ENCODE measurements at regions not wholly inside any gene's neighbourhood (a gene's known extent, or its start where the extent isn't known, plus 50 kb on each side); places are given as distances from the start of the nearest gene placed in this dataset.
"Not testable (repeated sequence)": the region's sequence is repeated elsewhere in the genome, so short reads cannot be mapped to it uniquely, and the experiment has no call there.

- no CpG with 5 or more reads among the region's 5 CpGs for WGBS, 2 donors (ENCODE audit: low coverage in 1 of 2)
These were observed 53.6 kb upstream of the MAPK10 start for GRCh38 chr4:86413426-86413825.

GRCh38 chr4:86414686-86415085 is 54.8 kb upstream of the MAPK10 start:
- ATAC-seq, result no peak
- WGBS, 2 donors (ENCODE audit: low coverage in 1 of 2), result 85 to 100% methylated on average over 1 to 2 of the region's 2 CpGs
- no peak overlapping the region for H3K27ac ChIP-seq
- no peaks in the 10 kb centered on the region for H3K36me3 ChIP-seq
- no peaks in the 10 kb centered on the region for H3K9me3 ChIP-seq
- no peaks in the 10 kb centered on the region for H3K4me1 ChIP-seq
- no peak overlapping the region for H3K4me3 ChIP-seq
- H3K27me3 ChIP-seq, result no peaks in the 10 kb centered on the region
- TF ChIP-seq POLR2AphosphoS5 (IDR thresholded peaks at IDR 0.05), result no peak
- TF ChIP-seq EP300 (IDR thresholded peaks at IDR 0.05), result no peak
- TF ChIP-seq CTCF (IDR thresholded peaks at IDR 0.05), result no peak
- no peak for TF ChIP-seq POLR2A (IDR thresholded peaks at IDR 0.05)

More at GRCh38 chr4:86413426-86413825, 53.6 kb upstream of the MAPK10 start:
- not testable (repeated sequence) for H3K4me3 ChIP-seq, H3K27me3 ChIP-seq, H3K9me3 ChIP-seq, H3K36me3 ChIP-seq, H3K4me1 ChIP-seq, H3K27ac ChIP-seq, ATAC-seq

GRCh38 chr4:86416081-86416480 is 56.2 kb upstream of the MAPK10 start:
- TF ChIP-seq CTCF (IDR thresholded peaks at IDR 0.05), result no peak
- TF ChIP-seq POLR2AphosphoS5 (IDR thresholded peaks at IDR 0.05), result no peak
- no peak for TF ChIP-seq POLR2A (IDR thresholded peaks at IDR 0.05)
- TF ChIP-seq EP300 (IDR thresholded peaks at IDR 0.05), result no peak
- Histone ChIP-seq H3K27ac (no peak overlapping the region), H3K4me3 (no peak overlapping the region), H3K9me3 (no peaks in the 10 kb centered on the region), H3K27me3 (no peaks in the 10 kb centered on the region), H3K36me3 (no peaks in the 10 kb centered on the region), H3K4me1 (no peaks in the 10 kb centered on the region)
- WGBS, 2 donors (ENCODE audit: low coverage in 1 of 2), result 95 to 100% methylated on average over 2 to 3 of the region's 3 CpGs
- ATAC-seq, result no peak

GRCh38 chr4:86421461-86421860 is 61.6 kb upstream of the MAPK10 start:
- H3K36me3 ChIP-seq, result no peaks in the 10 kb centered on the region
- no peaks in the 10 kb centered on the region for H3K4me1 ChIP-seq
- no peaks in the 10 kb centered on the region for H3K9me3 ChIP-seq
- no peak for ATAC-seq
- no peak overlapping the region for H3K4me3 ChIP-seq
- TF ChIP-seq POLR2A (IDR thresholded peaks at IDR 0.05) (no peak), EP300 (IDR thresholded peaks at IDR 0.05) (no peak), CTCF (IDR thresholded peaks at IDR 0.05) (no peak), POLR2AphosphoS5 (IDR thresholded peaks at IDR 0.05) (no peak)
- WGBS, 2 donors (ENCODE audit: low coverage in 1 of 2), result 86 to 97% methylated on average over 5 of the region's 6 CpGs
- no peaks in the 10 kb centered on the region for H3K27me3 ChIP-seq
- H3K27ac ChIP-seq, result no peak overlapping the region

GRCh38 chr4:86431543-86432116 is 71.8 kb upstream of the MAPK10 start:
- Histone ChIP-seq H3K36me3 (no peaks in the 10 kb centered on the region), H3K9me3 (no peaks in the 10 kb centered on the region), H3K27ac (no peak overlapping the region), H3K27me3 (no peaks in the 10 kb centered on the region), H3K4me1 (no peaks in the 10 kb centered on the region), H3K4me3 (no peak overlapping the region)
- WGBS, 2 donors (ENCODE audit: low coverage in 1 of 2), result 73 to 87% methylated on average over 6 of the region's 6 CpGs
- ATAC-seq, result no peak
- TF ChIP-seq EP300 (IDR thresholded peaks at IDR 0.05), result no peak
- no peak for TF ChIP-seq POLR2AphosphoS5 (IDR thresholded peaks at IDR 0.05)
- no peak for TF ChIP-seq CTCF (IDR thresholded peaks at IDR 0.05)
- TF ChIP-seq POLR2A (IDR thresholded peaks at IDR 0.05), result no peak

Measured in gastroesophageal sphincter (tissue), 4 donors.